GM12891 (cell line): ENCODE measurements at regions not wholly inside any gene's neighbourhood (a gene's known extent, or its start where the extent isn't known, plus 50 kb on each side); places are given as distances from the start of the nearest gene placed in this dataset.

Experiments
- PAX5 ChIP-seq: IDR thresholded peaks from 2 replicates; pipeline ENCODE4 v1.6.1; 2011; ENCODE audit warnings: low read length, moderate library complexity, mild to moderate bottlenecking; ENCODE audit not compliant: insufficient read depth, severe bottlenecking
- POLR2A ChIP-seq: IDR thresholded peaks from 2 replicates; pipeline ENCODE4 v1.6.1; 2011; ENCODE audit warnings: low read depth, low read length, control low read depth
- POLR2AphosphoS5 ChIP-seq: IDR thresholded peaks from 2 replicates; pipeline ENCODE4 v1.6.1; 2011; ENCODE audit warnings: low read depth, low read length, control low read depth
- POU2F2 ChIP-seq: IDR thresholded peaks from 2 replicates; pipeline ENCODE4 v1.6.1; 2011; ENCODE audit warnings: low read depth, mild to moderate bottlenecking, control low read depth, low read length, moderate library complexity
- SPI1 ChIP-seq: IDR thresholded peaks from 2 replicates; pipeline ENCODE4 v1.6.1; 2011; ENCODE audit warnings: low read depth, low read length, control low read depth
- TAF1 ChIP-seq: IDR thresholded peaks from 2 replicates; pipeline ENCODE4 v1.6.1; 2011; ENCODE audit warnings: low read depth, low read length, control low read depth

GRCh38 chr11:90318651-90319050 is 95.8 kb upstream of the CHORDC1 start:
- TF ChIP-seq POLR2A: no peak
- TF ChIP-seq POLR2AphosphoS5: no peak
- TF ChIP-seq TAF1: no peak
- TF ChIP-seq SPI1: no peak
- no peak for TF ChIP-seq PAX5
- no peak for TF ChIP-seq POU2F2
